Osteoblast (primary cell): ENCODE measurements at regions not wholly inside any gene's neighbourhood (a gene's known extent, or its start where the extent isn't known, plus 50 kb on each side); places are given as distances from the start of the nearest gene placed in this dataset.

Experiments
- DNase-seq: peaks from one replicate; pipeline ENCODE4 v3.0.0; 2011; ENCODE audit warnings: low spot score, mixed read lengths; ENCODE audit not compliant: insufficient read length; ENCODE audit errors: missing footprints
- H2AFZ ChIP-seq: 2 replicates; pipeline ENCODE4 v1.6.0; 2011; ENCODE audit warnings: mild to moderate bottlenecking, low read length
- H3K27ac ChIP-seq: 2 replicates; pipeline ENCODE4 v1.5.1; 2011; ENCODE audit warnings: mild to moderate bottlenecking, low read depth, low read length, moderate library complexity
- H3K27me3 ChIP-seq: 2 replicates; pipeline ENCODE4 v1.6.0; 2012; ENCODE audit warnings: mild to moderate bottlenecking, control low read depth, inconsistent platforms, low read length, moderate library complexity; ENCODE audit not compliant: insufficient read depth
- H3K36me3 ChIP-seq: 2 replicates; pipeline ENCODE4 v1.5.1; 2011; ENCODE audit warnings: mild to moderate bottlenecking, low read length, control low read depth, moderate library complexity; ENCODE audit not compliant: insufficient read depth
- H3K4me1 ChIP-seq: 2 replicates; pipeline ENCODE4 v1.5.1; 2011; ENCODE audit warnings: mild to moderate bottlenecking, low read length, control low read depth, moderate library complexity; ENCODE audit not compliant: insufficient read depth
- H3K4me2 ChIP-seq: 2 replicates; pipeline ENCODE4 v1.6.0; 2011; ENCODE audit warnings: mild to moderate bottlenecking, low read length; ENCODE audit not compliant: insufficient read depth
- H3K4me3 ChIP-seq: fragments of 200-600 bp; sonication (generic); 3 replicates; pipeline ENCODE4 v1.5.1; 2012; ENCODE audit warnings: mild to moderate bottlenecking, low read length, inconsistent platforms; ENCODE audit not compliant: insufficient read depth
- H3K79me2 ChIP-seq: 2 replicates; pipeline ENCODE4 v1.6.0; 2012; ENCODE audit warnings: mild to moderate bottlenecking, low read length, control low read depth, inconsistent platforms; ENCODE audit not compliant: insufficient read depth
- H3K9me3 ChIP-seq: 2 replicates; pipeline ENCODE4 v1.5.1; 2011; ENCODE audit warnings: low read depth, low read length, control low read depth
- H4K20me1 ChIP-seq: 2 replicates; pipeline ENCODE4 v1.6.0; 2012; ENCODE audit warnings: mild to moderate bottlenecking, low read length, control low read depth; ENCODE audit not compliant: insufficient read depth
- TF ChIP-seq, protein P1 (sequence below): IDR thresholded peaks from 2 replicates; pipeline ENCODE4 v1.5.1; 2011; ENCODE audit warnings: mild to moderate bottlenecking, low read depth, low read length, moderate library complexity; ENCODE audit errors: extremely low read depth

DNA sequence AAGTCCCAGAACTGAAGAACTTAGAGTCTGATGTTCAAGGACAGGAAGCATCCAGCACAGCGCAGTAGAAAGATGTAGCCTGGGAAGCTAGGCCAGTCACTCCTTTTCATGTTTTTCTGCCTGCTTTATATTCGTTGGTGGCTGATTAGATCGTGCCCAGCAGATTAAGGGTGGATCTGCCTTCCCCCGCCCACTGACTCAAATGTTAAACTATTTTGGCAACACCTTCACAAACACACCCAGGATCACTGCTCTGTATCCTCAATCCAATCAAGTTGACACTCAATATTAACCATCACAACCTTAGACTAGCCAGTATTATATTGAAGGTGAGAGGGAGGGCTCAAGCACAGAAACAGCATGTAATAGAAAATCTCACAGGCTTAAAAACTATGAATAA, 222.9 kb downstream of the C12orf50 start:
- Histone ChIP-seq H3K36me3 (no peaks in the 10 kb centered on the region), H3K79me2 (no peaks in the 10 kb centered on the region), H4K20me1 (no peaks in the 10 kb centered on the region), H3K4me3 (no peak overlapping the region), H3K4me2 (no peak overlapping the region), H3K9me3 (no peaks in the 10 kb centered on the region), H3K4me1 (peaks cover 25% of the 10 kb centered on the region), H3K27ac (no peak overlapping the region), H2AFZ (peak overlapping the region; percentile 15), H3K27me3 (no peaks in the 10 kb centered on the region)
- DNase-seq, result no peak
- TF ChIP-seq, protein P1, sequence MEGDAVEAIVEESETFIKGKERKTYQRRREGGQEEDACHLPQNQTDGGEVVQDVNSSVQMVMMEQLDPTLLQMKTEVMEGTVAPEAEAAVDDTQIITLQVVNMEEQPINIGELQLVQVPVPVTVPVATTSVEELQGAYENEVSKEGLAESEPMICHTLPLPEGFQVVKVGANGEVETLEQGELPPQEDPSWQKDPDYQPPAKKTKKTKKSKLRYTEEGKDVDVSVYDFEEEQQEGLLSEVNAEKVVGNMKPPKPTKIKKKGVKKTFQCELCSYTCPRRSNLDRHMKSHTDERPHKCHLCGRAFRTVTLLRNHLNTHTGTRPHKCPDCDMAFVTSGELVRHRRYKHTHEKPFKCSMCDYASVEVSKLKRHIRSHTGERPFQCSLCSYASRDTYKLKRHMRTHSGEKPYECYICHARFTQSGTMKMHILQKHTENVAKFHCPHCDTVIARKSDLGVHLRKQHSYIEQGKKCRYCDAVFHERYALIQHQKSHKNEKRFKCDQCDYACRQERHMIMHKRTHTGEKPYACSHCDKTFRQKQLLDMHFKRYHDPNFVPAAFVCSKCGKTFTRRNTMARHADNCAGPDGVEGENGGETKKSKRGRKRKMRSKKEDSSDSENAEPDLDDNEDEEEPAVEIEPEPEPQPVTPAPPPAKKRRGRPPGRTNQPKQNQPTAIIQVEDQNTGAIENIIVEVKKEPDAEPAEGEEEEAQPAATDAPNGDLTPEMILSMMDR, result no peak

DNA sequence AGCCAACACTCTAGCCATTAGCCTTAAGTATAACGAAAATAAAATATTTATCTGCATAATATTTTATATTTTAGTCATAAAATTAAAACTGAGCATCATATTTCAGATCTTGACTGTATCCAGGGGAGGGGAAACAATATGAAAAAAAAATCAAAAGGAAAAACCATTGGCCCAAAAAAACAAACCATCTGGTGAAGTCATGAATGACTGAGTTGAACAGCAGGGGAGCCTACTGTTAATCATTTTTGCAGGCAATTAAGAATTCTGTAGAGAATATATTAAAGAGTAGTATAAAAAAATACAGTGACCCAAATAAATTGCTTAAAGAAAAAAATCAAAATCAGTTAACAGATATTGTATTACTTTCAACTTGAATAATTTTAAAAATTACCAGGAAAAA, 224.8 kb downstream of the C12orf50 start:
- TF ChIP-seq, protein P1, result no peak
- Histone ChIP-seq H3K36me3 (no peaks in the 10 kb centered on the region), H3K27ac (no peak overlapping the region), H3K4me1 (peaks cover 19% of the 10 kb centered on the region), H3K9me3 (no peaks in the 10 kb centered on the region), H4K20me1 (no peaks in the 10 kb centered on the region), H3K4me2 (no peak overlapping the region), H2AFZ (no peak overlapping the region), H3K4me3 (no peak overlapping the region), H3K79me2 (no peaks in the 10 kb centered on the region), H3K27me3 (no peaks in the 10 kb centered on the region)
- DNase-seq, result no peak

DNA sequence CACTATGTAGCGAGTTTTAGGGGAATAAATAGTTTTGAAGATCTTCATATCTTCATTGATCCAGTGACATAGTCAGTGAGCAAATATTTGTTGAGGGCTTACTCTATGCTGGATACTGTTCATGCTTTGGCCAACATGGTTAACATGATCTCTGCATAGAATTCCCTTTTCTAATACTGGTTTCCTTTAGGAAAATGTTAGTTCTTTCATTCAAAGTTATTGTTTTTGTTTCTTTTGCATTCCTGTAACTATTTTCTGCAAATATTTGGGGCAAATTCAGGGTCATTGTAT, 226.5 kb downstream of the C12orf50 start:
- peak overlapping the region; percentile 54 for H3K4me2 ChIP-seq
- no peak overlapping the region for H2AFZ ChIP-seq

DNA sequence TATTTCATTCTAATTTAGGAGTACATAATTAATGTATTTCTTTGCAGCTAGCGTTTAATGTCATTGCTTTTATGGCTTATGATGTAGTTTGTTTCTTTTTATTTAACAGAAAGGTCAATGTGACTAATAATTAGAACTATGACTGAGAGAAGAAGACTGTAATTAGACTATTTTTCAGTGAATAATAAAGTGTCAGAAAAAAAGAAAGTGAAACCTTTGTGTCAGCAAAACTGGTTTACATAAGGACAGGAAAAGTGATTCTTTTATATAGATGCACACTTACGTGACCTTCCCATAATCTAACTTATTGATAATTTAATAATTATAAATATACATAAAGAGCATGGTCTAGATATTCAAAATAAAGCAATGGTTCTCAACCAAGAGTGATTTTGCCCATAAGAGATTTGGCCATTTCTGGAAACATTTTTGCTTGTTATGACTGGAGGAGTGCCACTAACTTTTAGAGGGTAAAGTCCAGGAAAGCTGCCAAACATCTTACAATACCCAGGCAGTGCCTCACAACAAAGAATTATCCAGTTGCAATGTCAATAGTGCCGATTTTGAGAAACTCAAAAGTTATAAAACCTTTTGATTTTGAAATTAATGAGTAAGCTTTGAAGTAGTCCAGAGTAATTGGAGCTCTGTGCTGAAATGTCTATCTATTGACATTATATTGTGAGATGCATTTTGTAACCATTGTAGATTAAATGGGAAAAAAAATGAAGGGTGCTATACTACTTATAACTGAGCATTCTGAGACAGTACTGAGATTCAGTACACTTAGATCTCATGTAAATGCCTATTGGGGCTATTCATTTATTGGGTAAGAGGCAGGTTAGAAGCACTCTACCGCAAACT, 227.1 kb downstream of the C12orf50 start:
- Histone ChIP-seq H3K27ac (no peak overlapping the region), H3K4me3 (no peak overlapping the region), H4K20me1 (no peaks in the 10 kb centered on the region), H3K27me3 (no peaks in the 10 kb centered on the region), H2AFZ (no peak overlapping the region), H3K9me3 (no peaks in the 10 kb centered on the region), H3K4me1 (peaks cover 26% of the 10 kb centered on the region), H3K4me2 (peak overlapping the region; percentile 54), H3K36me3 (no peaks in the 10 kb centered on the region), H3K79me2 (no peaks in the 10 kb centered on the region)
- TF ChIP-seq, protein P1, result no peak
- no peak for DNase-seq

More for the DNA sequence above, 226.5 kb downstream of the C12orf50 start:
- no peak for DNase-seq
- Histone ChIP-seq H4K20me1 (no peaks in the 10 kb centered on the region), H3K79me2 (no peaks in the 10 kb centered on the region), H3K4me1 (peaks cover 20% of the 10 kb centered on the region), H3K27ac (no peak overlapping the region), H3K4me3 (no peak overlapping the region), H3K9me3 (no peaks in the 10 kb centered on the region), H3K36me3 (no peaks in the 10 kb centered on the region), H3K27me3 (no peaks in the 10 kb centered on the region)
- TF ChIP-seq, protein P1, result no peak
